H1 (cell line): ENCODE measurements at regions not wholly inside any gene's neighbourhood (a gene's known extent, or its start where the extent isn't known, plus 50 kb on each side); places are given as distances from the start of the nearest gene placed in this dataset.

Experiments
- CTCF ChIA-PET: fragments of 300-600 bp; sonication (Branson Sonifier 250); formaldehyde crosslinking; loops from one replicate; lab custom pipeline; 2021; ENCODE audit not compliant: partially characterized antibody; lab: Charles Lee
- POLR2A ChIA-PET: fragments of 300-600 bp; sonication (Branson Sonifier 250); formaldehyde crosslinking; loops from one replicate; lab custom pipeline; 2021; ENCODE audit warnings: inconsistent platforms; ENCODE audit not compliant: partially characterized antibody; lab: Charles Lee
- DNase-seq, 2 experiments: peaks; one replicate each; pipeline versions ENCODE4 v3.0.0 to v3.0.0-alpha.2; 2010 to 2022; ENCODE audit warnings: low spot score in 2 of 2, low read depth in 1 of 2, mixed read lengths in 1 of 2
- FAIRE-seq: peaks from 2 replicates; lab custom pipeline; 2011; peaks lifted over from hg19 to GRCh38; lab: Jason Lieb, UNC
- H2AFZ ChIP-seq: 2 replicates; pipeline ENCODE4 v1.8.1; 2012; ENCODE audit warnings: low read length, inconsistent platforms
- H2AK5ac ChIP-seq: 2 replicates; pipeline ENCODE4 v1.6.1; 2013; ENCODE audit warnings: low read depth, low read length
- H2BK120ac ChIP-seq: replicated peaks from 2 replicates; pipeline ENCODE3; 2013; ENCODE audit warnings: low read depth, low read length, inconsistent platforms
- H2BK12ac ChIP-seq: 2 replicates; pipeline ENCODE4 v1.6.1; 2013; ENCODE audit warnings: low read depth, low read length
- H2BK15ac ChIP-seq: 2 replicates; pipeline ENCODE4 v1.6.1; 2013; ENCODE audit warnings: low read length
- H2BK20ac ChIP-seq: 2 replicates; pipeline ENCODE4 v1.6.1; 2013; ENCODE audit warnings: low read length
- H2BK5ac ChIP-seq: 2 replicates; pipeline ENCODE4 v1.6.1; 2013; ENCODE audit warnings: low read depth, low read length
- H3K14ac ChIP-seq: 2 replicates; pipeline ENCODE4 v1.6.1; 2013; ENCODE audit warnings: inconsistent platforms; ENCODE audit not compliant: insufficient read length
- H3K18ac ChIP-seq: 2 replicates; pipeline ENCODE4 v1.6.1; 2013; ENCODE audit warnings: low read length; ENCODE audit errors: extremely low read depth
- H3K23ac ChIP-seq: 2 replicates; pipeline ENCODE4 v1.6.1; 2013; ENCODE audit warnings: inconsistent platforms; ENCODE audit not compliant: insufficient read length
- H3K23me2 ChIP-seq: 2 replicates; pipeline ENCODE4 v1.6.1; 2013; ENCODE audit warnings: low read depth, low read length
- H3K27ac ChIP-seq: 2 replicates; pipeline ENCODE4 v1.6.1; 2011; ENCODE audit warnings: low read depth, low read length, inconsistent platforms
- H3K27me3 ChIP-seq, 4 experiments: replicated peaks in 1 of 4; 1 replicate in 1 of 4; 2 replicates in 3 of 4; pipeline versions ENCODE4 v1.6.1 to v1.8.1; 2011 to 2013; ENCODE audit warnings: low read length in 3 of 4, mild to moderate bottlenecking in 3 of 4, inconsistent platforms in 2 of 4, mixed read lengths in 2 of 4, moderate library complexity in 1 of 4; ENCODE audit not compliant: control insufficient read depth in 3 of 4, insufficient read depth in 3 of 4; ENCODE audit errors: extremely low read depth in 1 of 4
- H3K36me3 ChIP-seq, 4 experiments: 2 replicates each; pipeline versions ENCODE4 v1.6.1 to v1.8.1; 2011 to 2013; ENCODE audit warnings: mild to moderate bottlenecking in 4 of 4, low read length in 3 of 4, moderate library complexity in 2 of 4, control low read depth in 1 of 4, inconsistent platforms in 1 of 4; ENCODE audit not compliant: insufficient read depth in 4 of 4, control insufficient read depth in 2 of 4
- H3K4ac ChIP-seq: replicated peaks from 2 replicates; pipeline ENCODE3; 2013; ENCODE audit warnings: low read length, low read depth, mixed read lengths, inconsistent platforms; ENCODE audit not compliant: insufficient read length
- H3K4me1 ChIP-seq, 4 experiments: replicated peaks in 1 of 4; 1 replicate in 1 of 4; 2 replicates in 3 of 4; pipeline versions ENCODE4 v1.6.1 to v1.8.1; 2011 to 2013; ENCODE audit warnings: low read length in 3 of 4, inconsistent platforms in 2 of 4, mixed read lengths in 1 of 4; ENCODE audit not compliant: insufficient read depth in 4 of 4, control insufficient read depth in 3 of 4
- H3K4me2 ChIP-seq, 2 experiments: 2 replicates each; pipeline versions ENCODE4 v1.6.1 to v1.8.1; 2011 to 2013; ENCODE audit warnings: low read depth in 2 of 2, low read length in 2 of 2, control low read depth in 1 of 2, inconsistent platforms in 1 of 2, mild to moderate bottlenecking in 1 of 2; ENCODE audit not compliant: insufficient read depth in 1 of 2
- H3K4me3 ChIP-seq, 4 experiments: fragments of 200-600, 300-600 bp in 1 of 4; sonication (generic), shearing (Covaris generic), sonication (Bioruptor Twin) in 1 of 4; 2 replicates each; pipeline versions ENCODE4 v1.5.1 to v1.8.1; 2011 to 2016; ENCODE audit warnings: low read length in 4 of 4, low read depth in 3 of 4, control low read depth in 2 of 4, inconsistent platforms in 2 of 4, mild to moderate bottlenecking in 2 of 4, mixed read lengths in 1 of 4, moderate library complexity in 1 of 4; ENCODE audit not compliant: insufficient read depth in 2 of 4; ENCODE audit errors: extremely low read depth in 1 of 4
- H3K56ac ChIP-seq: replicated peaks from 2 replicates; pipeline ENCODE3; 2013; ENCODE audit warnings: low read depth, mild to moderate bottlenecking, mixed read lengths, low read length, inconsistent platforms; ENCODE audit not compliant: insufficient read length
- H3K79me1 ChIP-seq: 2 replicates; pipeline ENCODE4 v1.6.1; 2013; ENCODE audit warnings: low read depth, low read length, control low read depth
- H3K79me2 ChIP-seq, 2 experiments: 2 replicates each; pipeline versions ENCODE4 v1.6.1 to v1.8.1; 2012 to 2013; ENCODE audit warnings: low read length in 2 of 2, mild to moderate bottlenecking in 2 of 2, inconsistent platforms in 1 of 2; ENCODE audit not compliant: insufficient read depth in 2 of 2, control insufficient read depth in 1 of 2
- H3K9ac ChIP-seq, 4 experiments: replicated peaks in 1 of 4; 1 replicate in 1 of 4; 2 replicates in 3 of 4; pipeline versions ENCODE4 v1.6.1 to v1.8.1; 2011 to 2013; ENCODE audit warnings: low read depth in 3 of 4, low read length in 3 of 4, control low read depth in 2 of 4, mild to moderate bottlenecking in 2 of 4, moderate library complexity in 2 of 4, inconsistent platforms in 1 of 4; ENCODE audit errors: extremely low read depth in 1 of 4
- H3K9me3 ChIP-seq, 2 experiments: 2 replicates each; pipeline versions ENCODE4 v1.6.1 to v1.8.1; 2012 to 2013; ENCODE audit warnings: mild to moderate bottlenecking in 2 of 2, moderate library complexity in 2 of 2, control low read depth in 1 of 2, inconsistent platforms in 1 of 2, low read depth in 1 of 2, low read length in 1 of 2, mixed read lengths in 1 of 2; ENCODE audit not compliant: insufficient read depth in 2 of 2
- H4K20me1 ChIP-seq, 2 experiments: replicated peaks in 1 of 2; 2 replicates each; pipeline versions ENCODE3 to v1.8.1; 2011 to 2013; ENCODE audit warnings: inconsistent platforms in 2 of 2, low read length in 2 of 2, mild to moderate bottlenecking in 1 of 2; ENCODE audit not compliant: insufficient read depth in 2 of 2, control insufficient read depth in 1 of 2
- H4K5ac ChIP-seq: 2 replicates; pipeline ENCODE4 v1.6.1; 2013; ENCODE audit warnings: low read length, low read depth, mixed read lengths, inconsistent platforms; ENCODE audit not compliant: insufficient read length
- H4K8ac ChIP-seq: 2 replicates; pipeline ENCODE4 v1.8.0; 2013; ENCODE audit warnings: mild to moderate bottlenecking, moderate library complexity, low read length, inconsistent platforms; ENCODE audit not compliant: insufficient read depth; ENCODE audit errors: extremely low read depth
- H4K91ac ChIP-seq: replicated peaks from 2 replicates; pipeline ENCODE3; 2013; ENCODE audit warnings: low read length, mixed read lengths, inconsistent platforms; ENCODE audit not compliant: insufficient read length
- RBBP5 ChIP-seq: IDR thresholded peaks from 2 replicates; pipeline ENCODE4 v1.7.1; 2012; ENCODE audit warnings: low read depth, mild to moderate bottlenecking, inconsistent platforms, low read length, moderate library complexity, borderline replicate concordance
- SIRT6 ChIP-seq: IDR thresholded peaks from one replicate; pipeline ENCODE4 v1.7.1; 2012; ENCODE audit warnings: low read length, inconsistent platforms
- WGBS, 2 experiments: shearing (Covaris generic) in 1 of 2; methylation state at CpG; one replicate each; pipeline versions ENCODE4 v1.1.6 to v1.1.7; 2013 to 2015; ENCODE audit warnings: low lambda C conversion rate in 2 of 2, mixed read lengths in 2 of 2, inconsistent platforms in 1 of 2, low coverage in 1 of 2, missing lambda C conversion rate in 1 of 2; ENCODE audit not compliant: insufficient replicate concordance in 2 of 2, insufficient coverage in 1 of 2, insufficient read length in 1 of 2; ENCODE audit errors: extremely low coverage in 1 of 2, missing lambda C conversion rate in 1 of 2; 5-methylcytosine and 5-hydroxymethylcytosine counted together
- TF ChIP-seq, protein P1 (sequence below): IDR thresholded peaks from 2 replicates; pipeline ENCODE4 v1.6.1; 2011; ENCODE audit warnings: low read depth, mild to moderate bottlenecking, low read length; ENCODE audit not compliant: insufficient read depth

DNA sequence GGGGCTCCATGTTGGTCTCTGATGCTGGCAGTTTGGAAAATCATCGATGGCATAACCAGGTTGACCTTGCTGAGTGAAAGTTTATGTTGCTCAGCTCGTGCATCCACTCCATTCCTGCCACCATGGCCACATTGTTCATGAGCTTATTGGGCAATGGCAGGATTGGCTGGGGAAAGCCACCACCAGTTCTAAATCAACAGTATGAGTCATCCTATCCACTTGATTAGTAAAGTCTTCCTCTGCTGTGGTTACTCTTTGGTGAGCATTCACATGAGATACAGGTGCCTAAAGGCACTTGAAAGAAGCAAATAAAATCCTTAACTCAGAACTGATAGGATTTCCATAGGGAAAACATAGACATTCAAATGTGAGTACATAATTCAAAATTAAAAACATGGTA, 131.8 kb upstream of the FBN2 start:
- no peaks in the 10 kb centered on the region for H3K79me2 ChIP-seq
- TF ChIP-seq RBBP5, result no peak
- TF ChIP-seq SIRT6, result no peak
- TF ChIP-seq, protein P1, sequence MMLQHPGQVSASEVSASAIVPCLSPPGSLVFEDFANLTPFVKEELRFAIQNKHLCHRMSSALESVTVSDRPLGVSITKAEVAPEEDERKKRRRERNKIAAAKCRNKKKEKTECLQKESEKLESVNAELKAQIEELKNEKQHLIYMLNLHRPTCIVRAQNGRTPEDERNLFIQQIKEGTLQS, result no peak
- CTCF ChIA-PET, result no interaction called here
- H3K18ac ChIP-seq, result no peak overlapping the region
- no peak overlapping the region for H2BK20ac ChIP-seq
- no peaks in the 10 kb centered on the region for H3K23me2 ChIP-seq
- no peak overlapping the region for H3K56ac ChIP-seq
- H3K4me3 ChIP-seq, result no peak overlapping the region
- H2BK5ac ChIP-seq, result no peak overlapping the region
- no peak overlapping the region for H3K23ac ChIP-seq
- H2AFZ ChIP-seq, result no peak overlapping the region
- no peaks in the 10 kb centered on the region for H4K20me1 ChIP-seq
- no peak overlapping the region for H3K4ac ChIP-seq
- H3K27me3 ChIP-seq, result no peaks in the 10 kb centered on the region
- H2BK12ac ChIP-seq, result no peak overlapping the region
- no peak overlapping the region for H3K9ac ChIP-seq
- no peaks in the 10 kb centered on the region for H3K36me3 ChIP-seq
- H3K4me1 ChIP-seq, result peaks cover 0 to 3% (median 0%) of the 10 kb centered on the region in 4 experiments; a peak in 3 of 7 replicates
- no peak for FAIRE-seq
- H3K14ac ChIP-seq, result no peak overlapping the region
- H4K5ac ChIP-seq, result no peak overlapping the region
- no peak overlapping the region for H4K8ac ChIP-seq
- no peak overlapping the region for H3K27ac ChIP-seq
- H2AK5ac ChIP-seq, result no peak overlapping the region
- WGBS, 2 experiments, result 96% methylated on average over 2 of the region's 2 CpGs; no CpG with 5 or more reads in 1 of the 2 experiments
- DNase-seq, result no peak
- no peaks in the 10 kb centered on the region for H3K9me3 ChIP-seq
- no peaks in the 10 kb centered on the region for H3K79me1 ChIP-seq
- H3K4me2 ChIP-seq, result no peak overlapping the region
- POLR2A ChIA-PET, result no interaction called here
- H4K91ac ChIP-seq, result no peak overlapping the region
- H2BK120ac ChIP-seq, result no peak overlapping the region
- no peak overlapping the region for H2BK15ac ChIP-seq
